Left lung (tissue), 4 donors: ENCODE measurements at regions not wholly inside any gene's neighbourhood (a gene's known extent, or its start where the extent isn't known, plus 50 kb on each side); places are given as distances from the start of the nearest gene placed in this dataset.

Experiments used
- ATAC-seq: fragments of 200-7000 bp; cut with Tn5 transposase; one replicate; pipeline ENCODE4 v1.9.1; 2020; ENCODE audit warnings: moderate library complexity
- DNase-seq, 4 donors: peaks; one replicate each; pipeline ENCODE4 v3.0.0-alpha.2; 2013 to 2020
- H3K27ac ChIP-seq, 2 donors: fragments of 200-600 bp; sonication (generic) in 1 of 2; one replicate each; pipeline versions ENCODE4 v1.5.0 to v1.8.0; 2020 to 2021
- H3K27me3 ChIP-seq, 2 donors: fragments of 200-600 bp; sonication (generic) in 1 of 2; one replicate each; pipeline versions ENCODE4 v1.5.0 to v1.8.0; 2020 to 2021
- H3K36me3 ChIP-seq, 2 donors: fragments of 200-600 bp; sonication (generic) in 1 of 2; one replicate each; pipeline versions ENCODE4 v1.5.0 to v1.8.0; 2020 to 2021
- H3K4me1 ChIP-seq, 2 donors: fragments of 200-600 bp; one replicate each; pipeline ENCODE4 v1.8.0; 2021
- H3K4me3 ChIP-seq, 2 donors: fragments of 200-600 bp; sonication (generic) in 1 of 2; one replicate each; pipeline versions ENCODE4 v1.5.0 to v1.8.0; 2020 to 2021; ENCODE audit warnings: mild to moderate bottlenecking in 1 of 2
- H3K9me3 ChIP-seq, 2 donors: fragments of 200-600 bp; sonication (generic) in 1 of 2; one replicate each; pipeline versions ENCODE4 v1.5.0 to v1.8.0; 2020 to 2021
- CTCF ChIP-seq, 2 donors: fragments of 200-600 bp; sonication (generic) in 1 of 2; IDR thresholded peaks; one replicate each; pipeline versions ENCODE4 v1.5.0 to v1.8.0; 2021; ENCODE audit warnings: antibody characterized with exemption in 2 of 2
- intact Hi-C, 2 donors: fragments of 100-400 bp; cut with DNase I; formaldehyde crosslinking; loops; one replicate each; pipeline versions ENCODE4 v1.11.2 to v1.14.2; 2022
- donor health status: DM: no; HTN: yes; CAD: no.
- donor health status: DM: no; HTN: no; CAD: no.

- Histone ChIP-seq H3K36me3 (no peaks in the 10 kb centered on the region), H3K27me3 (no peaks in the 10 kb centered on the region), H3K9me3 (no peaks in the 10 kb centered on the region), H3K4me3 (no peak overlapping the region), H3K27ac (no peak overlapping the region), H3K4me1 (no peaks in the 10 kb centered on the region)
- intact Hi-C loops = no loop called here
- no peak for ATAC-seq
- TF ChIP-seq CTCF (IDR thresholded peaks at IDR 0.05) = no peak
- no peak for DNase-seq
These were observed 401.4 kb downstream of the MID1IP1 start for GRCh38 chrX:39202641-39203040.

- H3K27ac ChIP-seq = no peak overlapping the region
- H3K4me3 ChIP-seq = no peak overlapping the region
- no peaks in the 10 kb centered on the region for H3K27me3 ChIP-seq
- no peaks in the 10 kb centered on the region for H3K9me3 ChIP-seq
- H3K4me1 ChIP-seq = no peaks in the 10 kb centered on the region
- no peaks in the 10 kb centered on the region for H3K36me3 ChIP-seq
- ATAC-seq (no peak), DNase-seq (no peak)
- TF ChIP-seq CTCF (IDR thresholded peaks at IDR 0.05) = no peak
- intact Hi-C loops = no loop called here
These were observed 402.2 kb downstream of the MID1IP1 start for GRCh38 chrX:39203427-39203826.

GRCh38 chrX:39204353-39204752 is 403.1 kb downstream of the MID1IP1 start:
- H3K27ac ChIP-seq = no peak overlapping the region
- intact Hi-C loops = no loop called here
- H3K27me3 ChIP-seq = no peaks in the 10 kb centered on the region
- H3K4me3 ChIP-seq = no peak overlapping the region
- no peak for ATAC-seq
- no peak for DNase-seq
- no peaks in the 10 kb centered on the region for H3K9me3 ChIP-seq
- TF ChIP-seq CTCF (IDR thresholded peaks at IDR 0.05) = no peak
- H3K4me1 ChIP-seq = no peaks in the 10 kb centered on the region
- no peaks in the 10 kb centered on the region for H3K36me3 ChIP-seq

GRCh38 chrX:39204945-39205344 is 403.7 kb downstream of the MID1IP1 start:
- intact Hi-C loops = no loop called here
- H3K4me3 ChIP-seq = no peak overlapping the region
- TF ChIP-seq CTCF (IDR thresholded peaks at IDR 0.05) = no peak
- H3K9me3 ChIP-seq = no peaks in the 10 kb centered on the region
- no peaks in the 10 kb centered on the region for H3K36me3 ChIP-seq
- no peak overlapping the region for H3K27ac ChIP-seq
- DNase-seq (no peak), ATAC-seq (no peak)
- H3K27me3 ChIP-seq = no peaks in the 10 kb centered on the region
- no peaks in the 10 kb centered on the region for H3K4me1 ChIP-seq

GRCh38 chrX:39205467-39205866 is 404.2 kb downstream of the MID1IP1 start:
- ATAC-seq = no peak
- Histone ChIP-seq H3K27me3 (no peaks in the 10 kb centered on the region), H3K36me3 (no peaks in the 10 kb centered on the region), H3K9me3 (no peaks in the 10 kb centered on the region), H3K4me1 (no peaks in the 10 kb centered on the region), H3K4me3 (no peak overlapping the region), H3K27ac (no peak overlapping the region)
- no peak for TF ChIP-seq CTCF (IDR thresholded peaks at IDR 0.05)
- no peak for DNase-seq
- intact Hi-C loops = no loop called here
